ENCODE measurements at regions not wholly inside any gene's neighbourhood (a gene's known extent, or its start where the extent isn't known, plus 50 kb on each side); places are given as distances from the start of the nearest gene placed in this dataset. TPM values are rescaled to one million over a fixed set of nuclear protein-coding genes. Genes with fewer than 3 reads are reported as not detected.

DNA sequence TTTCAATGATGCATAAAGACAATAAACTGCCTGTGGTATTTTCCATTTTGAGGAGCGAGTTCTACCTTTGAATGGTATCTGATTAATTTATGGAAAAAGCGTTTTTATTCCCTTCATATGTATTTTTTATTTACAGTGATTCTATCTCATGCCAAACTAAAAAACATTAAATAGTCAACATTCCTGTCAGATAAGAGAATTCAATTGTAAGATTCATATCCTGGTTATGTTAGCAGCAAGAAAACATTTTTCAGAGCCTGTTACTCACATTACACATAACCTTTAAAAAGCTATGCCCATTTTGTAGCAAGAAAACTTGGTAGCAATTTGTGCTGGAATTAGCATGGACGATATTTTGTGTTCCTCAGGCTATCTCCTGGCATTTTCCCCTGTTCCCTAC, 55.1 kb upstream of the PRLR start:
- Histone ChIP-seq H3F3A (ENCODE audit: insufficient read depth) (peaks cover 15% of the 10 kb centered on the region), H3K9ac (no peak overlapping the region), H3K4me3 (peak overlapping the region; percentile 36), H3K27ac (no peak overlapping the region), H3K9me2 (ENCODE audit: insufficient read depth) (no peaks in the 10 kb centered on the region), H4K20me1 (ENCODE audit: insufficient read depth) (no peaks in the 10 kb centered on the region), H3K9me3 (ENCODE audit: low read depth) (no peaks in the 10 kb centered on the region), H3K4me2 (ENCODE audit: unreplicated experiment) (peak overlapping the region; percentile 49), H3K79me2 (ENCODE audit: insufficient read depth) (no peaks in the 10 kb centered on the region), H3K36me3 (ENCODE audit: low read depth) (no peaks in the 10 kb centered on the region), H3K4me1 (ENCODE audit: insufficient read depth) (peaks cover 19% of the 10 kb centered on the region), H2AFZ (no peak overlapping the region), H3K27me3 (replicated peaks; ENCODE audit: insufficient read depth) (no peaks in the 10 kb centered on the region)
- TF ChIP-seq EZH2phosphoT487 (IDR thresholded peaks at IDR 0.05; ENCODE audit: insufficient read depth, low read depth) (no peak), EZH2 (IDR thresholded peaks at IDR 0.05; ENCODE audit: insufficient read depth, poor library complexity, severe bottlenecking) (no peak)
- WGBS, 2 experiments (ENCODE audit: low coverage in 1 of 2, low lambda C conversion rate in 2 of 2, missing lambda C conversion rate in 2 of 2) = 74% methylated on average over 3 of the region's 3 CpGs
- in situ Hi-C loops (cut with MboI) = no loop called here
- peak; percentile 21 for DNase-seq

DNA sequence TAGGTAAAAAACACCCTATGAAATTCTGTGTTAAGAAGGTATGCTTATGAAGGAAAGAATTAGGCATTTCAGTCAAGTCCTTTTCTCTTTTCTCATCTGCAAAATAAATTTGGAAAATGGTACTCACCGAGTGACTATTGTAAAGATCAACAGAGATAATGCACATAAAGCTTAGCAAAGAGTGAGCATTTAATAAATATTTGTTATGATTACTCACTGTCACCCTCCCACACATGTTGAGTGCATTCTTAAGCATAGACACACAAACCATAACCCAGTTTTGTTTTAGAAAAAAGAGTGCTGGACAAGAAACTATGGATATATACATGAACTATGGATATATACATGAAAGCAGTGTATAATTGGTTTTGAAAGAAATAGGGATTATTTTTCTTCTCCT, 54.7 kb upstream of the PRLR start:
- TF ChIP-seq EZH2phosphoT487 (IDR thresholded peaks at IDR 0.05; ENCODE audit: insufficient read depth, low read depth) = no peak
- in situ Hi-C loops (cut with MboI) = no loop called here
- Histone ChIP-seq H3F3A (ENCODE audit: insufficient read depth) (peaks cover 15% of the 10 kb centered on the region), H4K20me1 (ENCODE audit: insufficient read depth) (no peaks in the 10 kb centered on the region), H3K9ac (no peak overlapping the region), H2AFZ (no peak overlapping the region), H3K4me1 (ENCODE audit: insufficient read depth) (peaks cover 19% of the 10 kb centered on the region), H3K9me2 (ENCODE audit: insufficient read depth) (no peaks in the 10 kb centered on the region), H3K36me3 (ENCODE audit: low read depth) (no peaks in the 10 kb centered on the region), H3K4me2 (ENCODE audit: unreplicated experiment) (peak overlapping the region; percentile 49), H3K9me3 (ENCODE audit: low read depth) (no peaks in the 10 kb centered on the region), H3K4me3 (peak overlapping the region; percentile 36), H3K27me3 (replicated peaks; ENCODE audit: insufficient read depth) (no peaks in the 10 kb centered on the region), H3K79me2 (ENCODE audit: insufficient read depth) (no peaks in the 10 kb centered on the region), H3K27ac (no peak overlapping the region)
- WGBS, 2 experiments (ENCODE audit: low coverage in 1 of 2, low lambda C conversion rate in 2 of 2, missing lambda C conversion rate in 2 of 2) = 0 to 8% methylated on average over 1 of the region's 1 CpG
- peak; percentile 66 for DNase-seq

DNA sequence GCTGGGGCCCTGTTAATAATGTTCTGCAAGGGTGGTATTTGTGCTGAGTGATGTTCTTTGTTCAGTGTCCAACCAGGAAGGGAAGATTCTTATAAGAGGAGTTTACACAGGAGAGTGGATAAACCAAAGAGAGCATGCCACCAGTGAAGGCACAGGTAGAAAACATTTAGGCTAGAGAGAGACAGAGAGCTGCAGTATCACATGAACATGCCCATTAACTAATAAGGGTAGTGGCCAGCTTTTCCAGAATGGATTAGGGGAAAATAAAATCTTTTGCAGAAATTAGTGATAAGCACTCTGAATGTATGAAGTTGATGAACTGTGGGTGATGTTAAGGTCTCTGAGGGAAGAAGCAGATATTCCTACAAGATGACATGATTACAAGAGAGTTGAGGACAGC, 54.1 kb upstream of the PRLR start:
- H3F3A ChIP-seq (ENCODE audit: insufficient read depth) = peaks cover 15% of the 10 kb centered on the region
- H3K9ac ChIP-seq = no peak overlapping the region
- in situ Hi-C loops (cut with MboI) = no loop called here
- H3K4me1 ChIP-seq (ENCODE audit: insufficient read depth) = peaks cover 19% of the 10 kb centered on the region
- no peaks in the 10 kb centered on the region for H3K9me3 ChIP-seq (ENCODE audit: low read depth)
- no peaks in the 10 kb centered on the region for H3K27me3 ChIP-seq (replicated peaks; ENCODE audit: insufficient read depth)
- H3K9me2 ChIP-seq (ENCODE audit: insufficient read depth) = no peaks in the 10 kb centered on the region
- no peak overlapping the region for H2AFZ ChIP-seq
- TF ChIP-seq EZH2 (IDR thresholded peaks at IDR 0.05; ENCODE audit: insufficient read depth, poor library complexity, severe bottlenecking) = no peak
- TF ChIP-seq EZH2phosphoT487 (IDR thresholded peaks at IDR 0.05; ENCODE audit: insufficient read depth, low read depth) = no peak
- no peak overlapping the region for H3K4me3 ChIP-seq
- H3K4me2 ChIP-seq (ENCODE audit: unreplicated experiment) = no peak overlapping the region
- no peaks in the 10 kb centered on the region for H3K79me2 ChIP-seq (ENCODE audit: insufficient read depth)
- no peak for DNase-seq
- no peaks in the 10 kb centered on the region for H4K20me1 ChIP-seq (ENCODE audit: insufficient read depth)
- no peak overlapping the region for H3K27ac ChIP-seq
- H3K36me3 ChIP-seq (ENCODE audit: low read depth) = no peaks in the 10 kb centered on the region

DNA sequence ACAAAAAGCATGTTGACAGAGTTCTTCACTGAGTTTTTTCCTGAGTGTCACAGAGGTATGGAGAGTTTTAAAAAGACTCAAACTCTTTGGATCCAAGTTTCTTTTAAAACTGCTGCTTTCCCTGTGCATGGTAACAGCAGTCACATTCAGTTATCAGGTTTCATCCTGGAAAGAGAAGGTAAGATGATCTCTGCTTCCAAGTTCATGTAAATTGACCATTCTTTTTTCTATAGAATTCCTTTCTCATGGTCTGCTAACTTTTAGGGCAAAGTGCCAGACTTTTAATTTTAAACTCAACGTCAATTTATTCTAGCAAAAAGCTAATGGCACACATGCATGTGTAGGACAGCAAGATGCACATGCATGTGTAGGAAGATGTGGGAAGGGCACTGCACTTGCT, 52.5 kb upstream of the PRLR start:
- Histone ChIP-seq H3K4me3 (no peak overlapping the region), H3K27me3 (replicated peaks; ENCODE audit: insufficient read depth) (no peaks in the 10 kb centered on the region), H3K9ac (no peak overlapping the region), H3K79me2 (ENCODE audit: insufficient read depth) (no peaks in the 10 kb centered on the region), H3K4me1 (ENCODE audit: insufficient read depth) (peaks cover 19% of the 10 kb centered on the region), H4K20me1 (ENCODE audit: insufficient read depth) (no peaks in the 10 kb centered on the region), H3K36me3 (ENCODE audit: low read depth) (no peaks in the 10 kb centered on the region), H3K27ac (no peak overlapping the region), H3K9me2 (ENCODE audit: insufficient read depth) (no peaks in the 10 kb centered on the region), H2AFZ (no peak overlapping the region), H3F3A (ENCODE audit: insufficient read depth) (peaks cover 15% of the 10 kb centered on the region), H3K9me3 (ENCODE audit: low read depth) (no peaks in the 10 kb centered on the region), H3K4me2 (ENCODE audit: unreplicated experiment) (no peak overlapping the region)
- no peak for DNase-seq
- TF ChIP-seq EZH2phosphoT487 (IDR thresholded peaks at IDR 0.05; ENCODE audit: insufficient read depth, low read depth) = no peak
- no peak for TF ChIP-seq EZH2 (IDR thresholded peaks at IDR 0.05; ENCODE audit: insufficient read depth, poor library complexity, severe bottlenecking)
- 20 to 33% methylated on average over 1 of the region's 1 CpG for WGBS, 2 experiments (ENCODE audit: low coverage in 1 of 2, low lambda C conversion rate in 2 of 2, missing lambda C conversion rate in 2 of 2)
- in situ Hi-C loops (cut with MboI) = no loop called here

DNA sequence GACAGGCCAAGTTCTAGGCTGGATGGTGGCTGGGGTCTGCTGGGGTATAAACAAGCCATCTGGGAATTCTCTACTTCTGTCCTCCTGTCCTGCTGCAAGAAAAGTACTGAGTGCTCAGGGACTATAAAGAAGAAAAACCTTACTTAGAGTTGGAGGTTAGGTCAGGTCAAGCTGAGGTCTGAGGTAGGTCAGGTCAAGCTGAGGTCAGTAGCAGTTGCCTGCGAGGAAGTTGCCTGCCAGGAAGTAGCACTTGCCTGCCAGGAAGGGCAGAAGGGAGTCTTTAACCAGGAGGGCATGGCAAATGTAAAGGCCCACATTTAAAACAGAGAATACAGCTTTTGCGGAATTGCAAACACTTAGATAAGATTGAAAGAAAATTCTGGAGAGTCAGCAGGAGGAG, 51.3 kb upstream of the PRLR start:
- Histone ChIP-seq H3K36me3 (ENCODE audit: low read depth) (no peaks in the 10 kb centered on the region), H4K20me1 (ENCODE audit: insufficient read depth) (no peaks in the 10 kb centered on the region), H3K27ac (no peak overlapping the region), H3K9me3 (ENCODE audit: low read depth) (no peaks in the 10 kb centered on the region), H3K27me3 (replicated peaks; ENCODE audit: insufficient read depth) (no peaks in the 10 kb centered on the region), H3F3A (ENCODE audit: insufficient read depth) (peaks cover 15% of the 10 kb centered on the region), H2AFZ (no peak overlapping the region), H3K4me3 (no peak overlapping the region), H3K9me2 (ENCODE audit: insufficient read depth) (no peaks in the 10 kb centered on the region), H3K9ac (no peak overlapping the region), H3K4me2 (ENCODE audit: unreplicated experiment) (no peak overlapping the region), H3K4me1 (ENCODE audit: insufficient read depth) (peaks cover 19% of the 10 kb centered on the region), H3K79me2 (ENCODE audit: insufficient read depth) (no peaks in the 10 kb centered on the region)
- 64 to 67% methylated on average over 2 of the region's 2 CpGs for WGBS, 2 experiments (ENCODE audit: low coverage in 1 of 2, low lambda C conversion rate in 2 of 2, missing lambda C conversion rate in 2 of 2)
- TF ChIP-seq EZH2phosphoT487 (IDR thresholded peaks at IDR 0.05; ENCODE audit: insufficient read depth, low read depth) = no peak
- TF ChIP-seq EZH2 (IDR thresholded peaks at IDR 0.05; ENCODE audit: insufficient read depth, poor library complexity, severe bottlenecking) = no peak
- DNase-seq = no peak
- in situ Hi-C loops (cut with MboI) = no loop called here

Small RNA genes lying in the stretch of these regions (small RNA-seq; reads per million reads assigned to genes)
- gene RF00012 (ENCODE audit: low read depth, low replicate concordance) = not detected
